Tibial nerve (tissue), 3 donors: ENCODE measurements at regions not wholly inside any gene's neighbourhood (a gene's known extent, or its start where the extent isn't known, plus 50 kb on each side); places are given as distances from the start of the nearest gene placed in this dataset.

ENCODE experiments used
- POLR2A ChIP-seq, 2 donors: fragments of 450-650 bp; IDR thresholded peaks; one replicate each; pipeline ENCODE4 v1.6.1; 2017; ENCODE audit warnings: antibody characterized with exemption in 2 of 2, mild to moderate bottlenecking in 2 of 2, moderate library complexity in 2 of 2
- TF ChIP-seq, protein P1 (sequence below), 5 experiments: fragments of 200-600 bp in 3 of 5; fragments of 450-650 bp in 2 of 5; sonication (generic) in 3 of 5; IDR thresholded peaks; one replicate each; pipeline ENCODE4 v1.5.1; 2016 to 2019; ENCODE audit warnings: antibody characterized with exemption in 5 of 5, mild to moderate bottlenecking in 3 of 5, moderate library complexity in 2 of 5

DNA sequence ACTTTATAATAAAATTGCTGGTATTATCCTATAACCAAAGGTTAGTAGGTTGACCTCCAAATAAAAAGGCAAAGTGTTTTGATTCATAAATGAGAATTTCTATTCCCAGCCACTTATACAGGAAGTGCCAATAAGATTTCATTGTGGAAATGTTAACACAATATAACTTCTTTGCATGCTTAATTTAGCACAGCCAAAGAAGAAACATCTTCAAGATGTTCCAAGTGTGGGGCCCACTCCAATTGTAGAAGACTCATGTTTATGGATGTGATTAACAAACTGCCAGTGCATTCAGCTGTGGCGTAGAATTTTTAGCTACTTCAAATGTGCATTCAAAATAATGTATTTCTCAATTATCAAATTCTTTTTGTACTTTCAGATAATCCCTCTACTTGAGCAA lies 402.3 kb downstream of the DEPDC1B start:
- TF ChIP-seq, protein P1, sequence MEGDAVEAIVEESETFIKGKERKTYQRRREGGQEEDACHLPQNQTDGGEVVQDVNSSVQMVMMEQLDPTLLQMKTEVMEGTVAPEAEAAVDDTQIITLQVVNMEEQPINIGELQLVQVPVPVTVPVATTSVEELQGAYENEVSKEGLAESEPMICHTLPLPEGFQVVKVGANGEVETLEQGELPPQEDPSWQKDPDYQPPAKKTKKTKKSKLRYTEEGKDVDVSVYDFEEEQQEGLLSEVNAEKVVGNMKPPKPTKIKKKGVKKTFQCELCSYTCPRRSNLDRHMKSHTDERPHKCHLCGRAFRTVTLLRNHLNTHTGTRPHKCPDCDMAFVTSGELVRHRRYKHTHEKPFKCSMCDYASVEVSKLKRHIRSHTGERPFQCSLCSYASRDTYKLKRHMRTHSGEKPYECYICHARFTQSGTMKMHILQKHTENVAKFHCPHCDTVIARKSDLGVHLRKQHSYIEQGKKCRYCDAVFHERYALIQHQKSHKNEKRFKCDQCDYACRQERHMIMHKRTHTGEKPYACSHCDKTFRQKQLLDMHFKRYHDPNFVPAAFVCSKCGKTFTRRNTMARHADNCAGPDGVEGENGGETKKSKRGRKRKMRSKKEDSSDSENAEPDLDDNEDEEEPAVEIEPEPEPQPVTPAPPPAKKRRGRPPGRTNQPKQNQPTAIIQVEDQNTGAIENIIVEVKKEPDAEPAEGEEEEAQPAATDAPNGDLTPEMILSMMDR (IDR thresholded peaks at IDR 0.05) = no peak
- no peak for TF ChIP-seq POLR2A (IDR thresholded peaks at IDR 0.05)
